GM19324 (cell line): ENCODE measurements at regions not wholly inside any gene's neighbourhood (a gene's known extent, or its start where the extent isn't known, plus 50 kb on each side); places are given as distances from the start of the nearest gene placed in this dataset.
"Not testable (repeated sequence)": the region's sequence is repeated elsewhere in the genome, so short reads cannot be mapped to it uniquely, and the experiment has no call there.

ENCODE experiments used
- ATAC-seq: cut with Tn5 transposase; IDR thresholded peaks from one replicate; pipeline ENCODE4 v1.9.1; 2021; ENCODE audit warnings: mild to moderate bottlenecking, moderate library complexity; ENCODE audit not compliant: unreplicated experiment, low FRiP score

DNA sequence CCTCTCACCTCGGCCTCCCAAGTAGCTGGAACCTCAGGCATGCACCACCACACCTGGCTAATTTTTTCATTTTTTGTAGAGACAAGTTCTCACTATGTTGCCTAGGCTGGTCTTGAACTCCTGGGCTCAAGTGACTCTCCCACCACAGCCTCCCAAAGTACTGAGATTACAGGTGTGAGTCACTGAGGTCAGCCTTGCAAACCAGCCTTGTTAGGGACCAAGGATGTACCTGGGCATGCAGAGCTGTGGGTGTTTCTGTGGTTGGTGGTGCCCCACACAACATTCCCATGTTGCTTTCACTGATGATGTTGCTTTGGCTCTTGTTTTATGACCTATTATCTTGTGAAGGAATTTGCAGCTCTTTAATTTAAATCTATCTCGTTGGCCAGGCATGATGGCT is 54.8 kb downstream of the OTUD1 start:
- ATAC-seq, result no peak

GRCh38 chr10:23496727-23497126 is 57.9 kb downstream of the OTUD1 start:
- no peak for ATAC-seq

GRCh38 chr10:23499372-23500132 is 60.7 kb downstream of the OTUD1 start:
- ATAC-seq, result no peak

DNA sequence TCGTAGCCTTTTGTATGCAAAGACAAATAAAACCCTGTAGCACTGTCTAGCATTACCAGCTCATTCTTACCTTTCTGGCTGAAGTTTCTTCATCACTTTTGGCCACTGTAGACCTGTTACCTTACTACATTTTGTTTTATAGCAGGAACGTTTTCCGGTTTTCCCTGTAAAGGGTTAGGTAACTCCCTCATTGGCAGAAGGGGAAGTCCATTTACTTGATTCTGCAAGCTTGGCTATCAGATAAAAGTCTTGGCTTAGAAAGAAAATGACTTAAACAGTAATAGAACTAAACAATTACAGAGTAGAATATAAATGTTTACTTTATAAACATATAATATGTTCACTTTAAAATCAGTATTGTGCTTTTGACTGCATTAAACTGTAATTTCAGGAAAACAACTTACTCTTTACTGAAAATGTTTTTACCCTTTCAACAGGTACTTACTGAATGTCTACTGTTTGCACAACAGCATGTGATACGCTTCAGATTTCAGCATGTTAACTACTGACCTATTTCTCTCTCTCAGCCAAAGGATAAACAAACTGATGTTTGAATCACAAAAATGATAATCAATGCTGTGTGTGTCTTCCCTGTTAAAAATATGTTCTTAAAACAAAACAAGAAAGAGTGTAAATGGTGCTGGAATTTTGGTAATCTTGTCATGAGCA is 67.1 kb downstream of the OTUD1 start:
- no peak for ATAC-seq

- no peak for ATAC-seq
These were observed 73.6 kb downstream of the OTUD1 start for GRCh38 chr10:23512355-23513058.

DNA sequence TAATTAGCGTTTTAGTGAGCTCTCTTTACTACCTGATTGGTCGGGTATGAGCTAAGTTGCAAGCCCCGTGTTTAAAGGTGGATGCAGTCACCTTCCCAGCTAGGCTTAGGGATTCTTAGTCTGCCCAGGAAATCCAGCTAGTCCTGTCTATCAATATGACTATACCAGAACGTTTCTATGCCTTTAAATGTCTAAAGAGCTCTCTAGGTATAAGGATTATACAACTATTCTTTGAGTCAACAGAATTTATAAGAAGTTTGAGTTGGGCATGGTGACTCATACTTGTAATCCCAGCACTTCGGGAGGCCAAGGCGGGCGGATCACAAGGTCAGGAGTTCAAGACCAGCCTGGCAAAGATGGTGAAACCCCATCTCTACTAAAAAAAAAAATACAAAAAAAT is 74.7 kb downstream of the OTUD1 start:
- not testable (repeated sequence) for ATAC-seq

DNA sequence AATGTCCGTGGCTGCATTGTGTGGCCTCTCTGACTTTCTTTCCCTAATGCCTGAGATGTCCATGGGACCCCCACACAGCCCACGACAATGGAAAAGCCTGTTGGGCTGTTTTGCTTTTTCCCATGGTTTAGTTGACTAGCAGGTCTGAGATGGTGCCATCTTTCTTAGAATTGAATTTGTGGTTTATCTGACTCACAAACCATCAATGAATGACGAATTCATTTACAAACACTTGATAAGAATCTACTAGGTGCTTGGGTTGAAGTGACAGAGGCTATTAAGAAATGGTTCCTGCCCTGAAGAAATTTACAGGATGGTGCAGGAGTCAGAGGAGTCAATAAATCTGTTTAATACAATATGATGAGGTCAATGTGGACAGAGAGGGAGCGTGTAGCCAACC is 75.4 kb downstream of the OTUD1 start:
- no peak for ATAC-seq

DNA sequence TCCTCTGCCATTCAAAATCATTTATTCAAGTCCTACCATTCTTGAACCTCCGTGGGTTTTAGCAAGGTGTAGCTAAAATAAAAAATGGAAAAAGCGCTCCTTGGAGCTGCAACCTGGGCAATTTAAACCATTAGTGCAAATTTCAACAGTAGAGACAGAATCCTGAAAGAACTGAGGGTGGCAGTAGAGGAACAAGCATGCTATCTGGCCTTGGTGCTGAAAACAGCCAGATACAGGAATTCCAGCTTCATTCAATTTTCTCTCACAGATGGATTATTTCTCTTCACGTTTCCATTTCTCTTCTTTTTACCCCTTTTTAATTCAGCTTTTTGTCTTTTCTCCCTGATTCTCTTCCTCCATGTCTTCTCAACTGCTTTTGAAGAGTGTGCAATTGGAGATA is 77.7 kb downstream of the OTUD1 start:
- no peak for ATAC-seq

DNA sequence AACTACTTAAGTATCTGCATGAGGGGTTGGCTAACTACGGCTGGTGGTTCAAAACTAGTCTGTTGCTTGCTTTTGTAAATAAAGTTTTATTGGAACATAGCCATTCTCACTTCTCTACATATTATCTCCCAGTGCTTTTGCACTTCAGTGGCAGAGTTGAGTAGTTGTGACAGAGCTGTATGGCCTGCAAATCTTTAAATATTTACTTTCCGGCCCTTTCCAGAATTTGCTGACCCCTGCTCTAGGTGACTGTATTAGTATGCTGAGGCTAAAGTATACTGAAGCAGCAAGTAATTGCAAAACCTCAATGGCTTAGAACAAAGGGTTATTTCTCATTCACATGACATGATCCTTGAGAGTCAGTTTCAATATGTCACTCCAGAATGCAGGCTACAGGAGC is 78.3 kb downstream of the OTUD1 start:
- no peak for ATAC-seq

DNA sequence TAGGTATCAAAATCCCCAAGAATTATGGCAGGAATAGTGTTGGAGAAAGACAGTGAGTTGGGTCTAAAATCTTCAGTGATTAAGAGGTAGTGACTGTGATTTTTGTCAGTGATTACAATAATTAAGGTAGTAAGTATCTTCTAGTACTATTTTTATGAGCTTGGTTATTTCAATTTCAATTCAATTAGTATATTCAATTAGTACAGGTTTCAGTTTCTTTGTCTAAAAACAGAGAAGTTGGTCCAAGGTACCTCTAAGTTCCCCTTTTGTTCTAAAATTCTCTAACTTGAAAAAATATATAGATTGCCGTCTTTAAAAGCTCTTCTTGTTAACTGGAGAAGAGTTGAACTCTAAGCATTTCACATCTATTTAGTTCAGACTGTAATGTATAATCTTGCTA is 82.9 kb downstream of the OTUD1 start:
- no peak for ATAC-seq

DNA sequence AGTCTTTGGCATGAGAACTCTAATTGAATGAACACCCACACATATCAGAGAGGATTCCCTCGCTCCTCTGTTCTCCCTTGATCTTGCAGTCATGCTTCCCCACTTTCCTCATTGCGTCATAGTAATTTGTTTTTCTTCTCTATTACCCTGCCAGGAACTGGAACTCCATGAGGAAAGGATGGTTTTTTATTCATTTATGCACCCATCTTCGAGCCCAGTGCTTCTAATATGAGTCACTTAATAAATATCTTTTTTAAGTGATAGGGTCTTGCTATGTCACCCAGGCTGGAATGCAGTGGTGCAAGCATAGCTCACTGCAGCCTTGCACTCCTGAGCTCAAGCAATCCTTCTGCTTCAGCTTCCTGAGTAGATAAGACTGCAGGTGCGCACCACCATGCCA is 83.5 kb downstream of the OTUD1 start:
- no peak for ATAC-seq

GRCh38 chr10:23523251-23523650 is 84.4 kb downstream of the OTUD1 start:
- ATAC-seq, result no peak

GRCh38 chr10:23525406-23525805 is 86.5 kb downstream of the OTUD1 start:
- ATAC-seq, result peak; percentile 39

- no peak for ATAC-seq
These were observed 89.5 kb downstream of the OTUD1 start for GRCh38 chr10:23528419-23528818.

DNA sequence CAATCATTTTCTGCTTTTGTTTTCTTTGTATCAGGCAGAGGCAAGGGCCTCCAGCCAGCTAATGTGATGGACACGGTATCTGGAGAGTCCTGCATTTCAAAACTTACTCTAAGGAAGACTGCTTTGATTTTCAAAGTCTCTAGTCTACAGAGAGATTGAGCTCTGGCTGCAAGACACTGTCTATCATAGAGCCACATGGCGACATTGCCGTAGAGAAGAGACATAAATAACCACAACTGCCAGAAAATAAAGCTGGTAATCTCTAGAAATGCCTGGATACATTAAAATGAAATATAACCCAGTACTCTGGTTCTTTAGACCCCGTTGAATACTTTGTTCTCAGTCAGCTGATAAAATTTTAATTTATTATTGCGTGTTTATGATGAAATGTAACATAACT is 90.8 kb downstream of the OTUD1 start:
- no peak for ATAC-seq

DNA sequence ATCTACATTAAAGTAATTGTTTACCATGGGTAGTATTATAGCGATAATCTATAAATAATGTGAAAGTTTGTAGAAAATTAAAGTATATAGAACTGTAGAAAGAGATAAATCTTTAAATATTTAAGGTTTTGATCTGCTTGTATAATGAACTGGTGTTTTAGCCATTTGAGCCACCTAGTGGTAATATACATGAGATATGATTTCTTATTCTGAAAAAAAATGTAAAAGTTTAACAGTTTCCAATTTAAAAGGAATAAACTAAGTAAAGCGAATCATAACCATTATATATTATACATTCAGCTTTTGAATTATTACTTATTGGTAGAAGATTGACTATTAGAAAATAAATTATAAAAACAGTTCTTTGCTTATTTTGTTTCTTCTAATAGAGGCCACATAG is 91.2 kb downstream of the OTUD1 start:
- ATAC-seq, result no peak

DNA sequence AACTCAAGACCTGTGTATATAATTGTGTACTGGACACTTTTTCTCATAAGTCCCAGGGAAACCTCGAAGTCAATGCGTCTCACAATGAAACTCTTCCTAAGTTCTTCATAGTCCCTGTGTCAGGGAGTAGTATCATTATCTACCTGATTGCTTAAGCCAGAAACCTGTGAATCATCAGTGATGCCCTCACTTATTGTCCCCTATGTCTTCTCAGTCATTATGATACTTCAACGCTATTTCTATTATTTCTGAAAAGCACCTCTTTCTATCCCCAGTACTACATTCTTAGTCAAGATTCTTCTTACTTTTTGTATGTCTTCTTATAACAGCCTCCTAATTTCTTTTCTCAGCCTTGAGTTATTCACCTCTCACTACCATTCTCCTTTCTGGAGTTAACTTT is 94.3 kb downstream of the OTUD1 start:
- no peak for ATAC-seq

- no peak for ATAC-seq
These were observed 95.5 kb downstream of the OTUD1 start for GRCh38 chr10:23534326-23534725.

GRCh38 chr10:23534761-23535160 is 95.9 kb downstream of the OTUD1 start:
- no peak for ATAC-seq

DNA sequence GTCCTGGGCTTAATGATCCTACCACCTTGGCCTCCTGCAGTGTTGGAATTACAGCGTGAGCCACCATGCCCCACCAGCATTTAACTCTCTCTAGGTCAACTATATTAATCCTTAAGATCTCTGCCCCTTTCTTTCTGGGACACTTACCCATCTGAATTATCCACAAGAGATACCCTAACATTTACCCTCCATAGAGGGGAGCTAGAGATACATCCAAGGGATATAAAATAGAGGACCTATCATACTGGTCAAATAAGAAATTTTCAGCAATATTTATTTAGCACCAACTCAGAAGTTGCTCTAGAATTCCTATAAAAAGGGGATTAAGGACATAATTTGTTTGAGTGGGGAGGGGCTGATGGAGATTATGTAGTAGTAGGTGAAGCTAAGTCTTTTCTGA is 96.5 kb downstream of the OTUD1 start:
- ATAC-seq, result no peak

DNA sequence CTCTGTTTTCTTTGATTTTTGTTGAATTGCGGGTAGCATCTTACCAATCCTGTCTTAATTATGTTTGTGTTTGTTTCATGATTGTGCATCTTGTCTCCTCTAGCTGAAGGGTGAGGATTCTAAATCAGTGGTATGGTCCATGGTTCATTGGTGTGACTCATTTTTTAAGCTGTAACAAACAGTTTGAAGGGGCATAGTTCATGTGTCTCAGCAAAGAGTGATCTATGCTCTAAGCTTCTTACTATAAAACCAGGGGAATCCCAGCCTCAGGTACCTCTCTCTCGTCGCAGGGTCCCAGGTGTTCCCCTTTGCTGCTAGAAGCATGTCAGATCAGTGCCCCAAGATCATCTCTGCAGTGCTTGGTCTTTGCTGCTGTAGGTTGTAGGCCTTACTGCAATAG is 100.1 kb downstream of the OTUD1 start:
- ATAC-seq, result no peak
